A673 (cell line): ENCODE measurements at regions not wholly inside any gene's neighbourhood (a gene's known extent, or its start where the extent isn't known, plus 50 kb on each side); places are given as distances from the start of the nearest gene placed in this dataset.

ENCODE experiments used
- BruUV-seq: library from RNA; stranded (reverse); fragments of 400-500 nt; replicated peaks from 2 replicates; lab custom pipeline; 2021; lab: Mats Ljungman, UMichigan
- CTCF ChIA-PET: fragments of 300-600 bp; sonication (Branson Sonifier 250); formaldehyde crosslinking; loops from one replicate; lab custom pipeline; 2022; ENCODE audit warnings: antibody characterized with exemption; lab: Charles Lee
- POLR2A ChIA-PET: fragments of 300-600 bp; sonication (Branson Sonifier 250); formaldehyde crosslinking; loops from one replicate; lab custom pipeline; 2022; ENCODE audit warnings: antibody characterized with exemption; ENCODE audit not compliant: low non-redundant PET; lab: Charles Lee
- DNase-seq: peaks from one replicate; pipeline ENCODE4 v3.0.0-alpha.2; 2015; ENCODE audit warnings: low spot score
- H3K27ac ChIP-seq: fragments of 200-600 bp; sonication (generic); 2 replicates; pipeline ENCODE4 v1.5.1; 2016; ENCODE audit warnings: mixed run types, low read depth, mild to moderate bottlenecking, mixed read lengths, antibody characterized with exemption, low read length; ENCODE audit not compliant: poor library complexity, severe bottlenecking
- H3K27me3 ChIP-seq: fragments of 200-600 bp; sonication (generic); replicated peaks from 2 replicates; pipeline ENCODE4 v1.6.1; 2017; ENCODE audit warnings: mixed run types, low read depth, mild to moderate bottlenecking, mixed read lengths, antibody characterized with exemption, low read length; ENCODE audit not compliant: insufficient read depth, poor library complexity
- H3K36me3 ChIP-seq: fragments of 200-600 bp; sonication (generic); 2 replicates; pipeline ENCODE4 v1.6.1; 2016; ENCODE audit warnings: mixed run types, mild to moderate bottlenecking, mixed read lengths, antibody characterized with exemption, low read length; ENCODE audit not compliant: insufficient read depth, poor library complexity, severe bottlenecking
- H3K4me1 ChIP-seq: fragments of 200-600 bp; sonication (generic); 2 replicates; pipeline ENCODE4 v1.6.1; 2017; ENCODE audit warnings: mixed run types, mild to moderate bottlenecking, mixed read lengths, antibody characterized with exemption, low read length; ENCODE audit not compliant: insufficient read depth, poor library complexity, severe bottlenecking
- H3K4me3 ChIP-seq: fragments of 200-600 bp; sonication (generic); 2 replicates; pipeline ENCODE4 v1.5.1; 2016; ENCODE audit warnings: low read depth, mixed run types, mild to moderate bottlenecking, mixed read lengths, low read length; ENCODE audit not compliant: poor library complexity, severe bottlenecking
- H3K9me3 ChIP-seq: fragments of 200-600 bp; sonication (generic); 2 replicates; pipeline ENCODE4 v1.6.1; 2016; ENCODE audit warnings: mixed run types, low read depth, mild to moderate bottlenecking, mixed read lengths, antibody characterized with exemption, low read length; ENCODE audit not compliant: poor library complexity, severe bottlenecking
- EZH2 ChIP-seq: fragments of 200-600 bp; sonication (generic); IDR thresholded peaks from 2 replicates; pipeline ENCODE4 v1.6.1; 2017; ENCODE audit warnings: borderline replicate concordance, low read depth, mild to moderate bottlenecking, mixed read lengths, antibody characterized with exemption, low read length; ENCODE audit not compliant: poor library complexity, severe bottlenecking
- intact Hi-C: fragments of 100-400 bp; cut with micrococcal nuclease; formaldehyde crosslinking; loops from one replicate; pipeline ENCODE4 v1.10.0; 2022; ENCODE audit not compliant: unreplicated experiment
- TF ChIP-seq, protein P1 (sequence below): fragments of 300-800, 200-600 bp; sonication (generic); conservative IDR thresholded peaks from 2 replicates; pipeline ENCODE4 v1.5.1; 2017; ENCODE audit warnings: low read depth, mild to moderate bottlenecking, antibody characterized with exemption, low read length, moderate library complexity, mixed read lengths

DNA sequence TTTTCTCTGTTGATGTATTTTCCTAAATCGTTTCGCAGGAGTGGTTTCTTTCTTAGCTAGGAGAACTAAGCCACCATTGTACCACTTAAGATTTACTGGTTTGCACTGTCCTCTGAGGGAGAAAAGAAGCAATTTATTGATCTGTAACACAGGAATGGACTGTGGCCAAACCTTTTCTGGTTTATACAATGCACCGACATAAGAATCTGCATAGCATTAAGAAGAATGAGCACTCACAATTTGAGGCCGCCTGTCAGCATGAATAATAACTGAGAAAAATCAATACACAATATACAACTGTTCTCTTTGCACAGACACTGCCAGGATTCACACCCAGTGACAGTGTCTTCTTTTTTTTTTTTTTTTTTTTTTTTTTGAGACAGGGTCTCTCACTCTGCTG is 168.6 kb upstream of the DMRT1 start:
- POLR2A ChIA-PET = no interaction called here
- CTCF ChIA-PET = no interaction called here
- BruUV-seq = no TSS peak

DNA sequence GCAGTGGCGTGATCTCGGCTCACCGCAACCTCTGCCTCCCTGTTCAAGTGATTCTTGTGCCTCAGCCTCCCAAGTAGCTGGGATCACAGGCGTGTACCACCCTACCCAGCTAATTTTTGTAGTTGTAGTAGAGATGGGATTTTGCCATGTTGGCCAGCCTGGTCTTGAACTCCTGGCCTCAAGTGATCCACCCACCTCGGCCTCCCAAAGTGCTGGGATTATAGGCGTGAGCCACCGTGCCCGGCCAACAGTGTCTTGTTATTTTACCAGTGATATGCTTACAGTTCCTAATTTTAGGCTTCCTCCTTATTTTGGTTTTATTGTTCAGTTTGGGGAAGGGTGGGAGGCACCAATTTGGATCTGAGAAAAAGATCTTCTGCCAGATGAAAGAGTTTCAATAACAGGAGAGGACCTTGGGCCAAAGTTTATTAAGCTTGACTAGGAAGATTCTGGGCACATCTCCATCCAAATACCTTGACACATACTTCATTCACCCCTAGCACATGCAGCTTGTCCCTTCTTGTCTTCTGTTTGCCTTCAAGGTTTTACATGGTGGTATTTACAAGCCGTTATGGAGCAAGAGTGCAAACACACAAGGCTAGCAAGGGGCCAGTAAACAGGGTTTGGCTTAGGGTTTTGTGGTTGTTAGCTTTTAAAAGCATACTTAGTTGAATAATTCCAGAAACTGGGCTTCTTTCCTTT is 168.1 kb upstream of the DMRT1 start:
- no peaks in the 10 kb centered on the region for H3K36me3 ChIP-seq
- no peaks in the 10 kb centered on the region for H3K4me1 ChIP-seq
- no peak overlapping the region for H3K4me3 ChIP-seq
- no peak for TF ChIP-seq EZH2
- TF ChIP-seq, protein P1, sequence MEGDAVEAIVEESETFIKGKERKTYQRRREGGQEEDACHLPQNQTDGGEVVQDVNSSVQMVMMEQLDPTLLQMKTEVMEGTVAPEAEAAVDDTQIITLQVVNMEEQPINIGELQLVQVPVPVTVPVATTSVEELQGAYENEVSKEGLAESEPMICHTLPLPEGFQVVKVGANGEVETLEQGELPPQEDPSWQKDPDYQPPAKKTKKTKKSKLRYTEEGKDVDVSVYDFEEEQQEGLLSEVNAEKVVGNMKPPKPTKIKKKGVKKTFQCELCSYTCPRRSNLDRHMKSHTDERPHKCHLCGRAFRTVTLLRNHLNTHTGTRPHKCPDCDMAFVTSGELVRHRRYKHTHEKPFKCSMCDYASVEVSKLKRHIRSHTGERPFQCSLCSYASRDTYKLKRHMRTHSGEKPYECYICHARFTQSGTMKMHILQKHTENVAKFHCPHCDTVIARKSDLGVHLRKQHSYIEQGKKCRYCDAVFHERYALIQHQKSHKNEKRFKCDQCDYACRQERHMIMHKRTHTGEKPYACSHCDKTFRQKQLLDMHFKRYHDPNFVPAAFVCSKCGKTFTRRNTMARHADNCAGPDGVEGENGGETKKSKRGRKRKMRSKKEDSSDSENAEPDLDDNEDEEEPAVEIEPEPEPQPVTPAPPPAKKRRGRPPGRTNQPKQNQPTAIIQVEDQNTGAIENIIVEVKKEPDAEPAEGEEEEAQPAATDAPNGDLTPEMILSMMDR = no peak
- DNase-seq = no peak
- CTCF ChIA-PET = no interaction called here
- H3K9me3 ChIP-seq = peaks cover 3% of the 10 kb centered on the region
- BruUV-seq = no TSS peak
- H3K27ac ChIP-seq = no peak overlapping the region
- POLR2A ChIA-PET = interaction anchor here (0.6 kb wide), 1 partner anchor 10 kb away, joined by 3 read pairs; no protein-coding TSS in a partner anchor
- H3K27me3 ChIP-seq = no peaks in the 10 kb centered on the region
- intact Hi-C loops = no loop called here

More for the DNA sequence above, 168.6 kb upstream of the DMRT1 start:
- Histone ChIP-seq H3K9me3 (peaks cover 3% of the 10 kb centered on the region), H3K27ac (no peak overlapping the region), H3K4me1 (no peaks in the 10 kb centered on the region), H3K27me3 (no peaks in the 10 kb centered on the region), H3K36me3 (no peaks in the 10 kb centered on the region), H3K4me3 (no peak overlapping the region)
- intact Hi-C loops = no loop called here
- DNase-seq = no peak
- TF ChIP-seq EZH2 = no peak
- TF ChIP-seq, protein P1 = no peak

DNA sequence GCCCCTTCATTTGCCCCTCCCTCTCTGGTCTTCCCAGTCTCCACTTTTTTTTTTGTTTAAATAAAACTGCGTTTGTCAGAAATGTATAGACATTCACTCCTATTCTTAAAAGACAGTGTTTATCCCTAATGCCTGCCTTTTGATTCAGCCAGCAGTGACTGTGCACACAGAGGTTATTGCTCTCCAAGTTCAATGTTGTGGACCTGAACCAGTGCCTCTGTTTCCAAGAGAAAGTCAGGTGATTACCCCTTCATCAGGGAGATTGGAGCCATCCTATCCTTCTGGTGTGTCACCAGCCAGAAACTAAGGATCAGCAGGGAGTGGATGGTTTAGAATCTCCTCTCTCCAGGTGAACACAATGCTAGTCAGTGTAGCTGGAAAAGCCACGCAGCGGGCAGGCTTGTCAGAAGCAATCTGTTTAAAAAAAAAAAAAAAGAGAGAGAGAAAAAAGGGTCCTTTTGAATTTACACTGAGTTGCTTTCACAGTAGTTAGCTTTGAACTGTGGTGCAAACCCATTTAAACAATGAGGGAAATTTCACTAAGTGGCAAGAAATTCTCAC is 167.5 kb upstream of the DMRT1 start:
- DNase-seq = no peak
- no peak for TF ChIP-seq EZH2
- TF ChIP-seq, protein P1 = no peak
- H3K9me3 ChIP-seq = peaks cover 3% of the 10 kb centered on the region
- intact Hi-C loops = no loop called here
- POLR2A ChIA-PET = interaction anchor here (0.6 kb wide), 1 partner anchor 10 kb away, joined by 3 read pairs; no protein-coding TSS in a partner anchor
- BruUV-seq = no TSS peak
- H3K36me3 ChIP-seq = no peaks in the 10 kb centered on the region
- no peaks in the 10 kb centered on the region for H3K4me1 ChIP-seq
- CTCF ChIA-PET = no interaction called here
- H3K27me3 ChIP-seq = no peaks in the 10 kb centered on the region
- H3K4me3 ChIP-seq = no peak overlapping the region
- no peak overlapping the region for H3K27ac ChIP-seq
